ENCODE measurements at regions not wholly inside any gene's neighbourhood (a gene's known extent, or its start where the extent isn't known, plus 50 kb on each side); places are given as distances from the start of the nearest gene placed in this dataset.

DNA sequence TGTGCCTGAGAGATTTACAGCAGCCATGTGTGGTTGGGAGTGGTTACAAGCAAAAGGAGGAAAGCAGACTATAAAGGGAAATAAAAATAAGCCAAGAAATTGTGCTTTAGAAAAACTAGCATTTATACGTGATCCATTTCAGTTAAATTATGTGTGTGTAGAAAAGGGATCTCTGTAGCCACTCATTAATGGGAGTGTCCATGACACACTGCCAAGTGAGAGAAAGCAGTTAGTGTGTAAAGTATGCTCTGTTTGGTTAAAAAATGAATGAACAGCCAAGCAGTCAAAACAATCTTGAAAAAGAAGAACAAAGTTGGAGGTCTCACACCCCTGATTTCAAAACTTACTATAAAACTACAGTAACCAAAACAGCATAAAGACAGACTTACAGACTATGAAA, 67.9 kb upstream of the GGTLC1 start:
- no peak for TF ChIP-seq POLR2A (IDR thresholded peaks at IDR 0.05)
- TF ChIP-seq EP300 (IDR thresholded peaks at IDR 0.05) = no peak
- TF ChIP-seq, protein P1, sequence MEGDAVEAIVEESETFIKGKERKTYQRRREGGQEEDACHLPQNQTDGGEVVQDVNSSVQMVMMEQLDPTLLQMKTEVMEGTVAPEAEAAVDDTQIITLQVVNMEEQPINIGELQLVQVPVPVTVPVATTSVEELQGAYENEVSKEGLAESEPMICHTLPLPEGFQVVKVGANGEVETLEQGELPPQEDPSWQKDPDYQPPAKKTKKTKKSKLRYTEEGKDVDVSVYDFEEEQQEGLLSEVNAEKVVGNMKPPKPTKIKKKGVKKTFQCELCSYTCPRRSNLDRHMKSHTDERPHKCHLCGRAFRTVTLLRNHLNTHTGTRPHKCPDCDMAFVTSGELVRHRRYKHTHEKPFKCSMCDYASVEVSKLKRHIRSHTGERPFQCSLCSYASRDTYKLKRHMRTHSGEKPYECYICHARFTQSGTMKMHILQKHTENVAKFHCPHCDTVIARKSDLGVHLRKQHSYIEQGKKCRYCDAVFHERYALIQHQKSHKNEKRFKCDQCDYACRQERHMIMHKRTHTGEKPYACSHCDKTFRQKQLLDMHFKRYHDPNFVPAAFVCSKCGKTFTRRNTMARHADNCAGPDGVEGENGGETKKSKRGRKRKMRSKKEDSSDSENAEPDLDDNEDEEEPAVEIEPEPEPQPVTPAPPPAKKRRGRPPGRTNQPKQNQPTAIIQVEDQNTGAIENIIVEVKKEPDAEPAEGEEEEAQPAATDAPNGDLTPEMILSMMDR (IDR thresholded peaks at IDR 0.05) = no peak
